GM19043 (cell line): ENCODE measurements at regions not wholly inside any gene's neighbourhood (a gene's known extent, or its start where the extent isn't known, plus 50 kb on each side); places are given as distances from the start of the nearest gene placed in this dataset.
"Not testable (repeated sequence)": the region's sequence is repeated elsewhere in the genome, so short reads cannot be mapped to it uniquely, and the experiment has no call there.

Experiments used
- ATAC-seq: cut with Tn5 transposase; IDR thresholded peaks from one replicate; pipeline ENCODE4 v1.9.1; 2021; ENCODE audit warnings: low read depth; ENCODE audit not compliant: unreplicated experiment

DNA sequence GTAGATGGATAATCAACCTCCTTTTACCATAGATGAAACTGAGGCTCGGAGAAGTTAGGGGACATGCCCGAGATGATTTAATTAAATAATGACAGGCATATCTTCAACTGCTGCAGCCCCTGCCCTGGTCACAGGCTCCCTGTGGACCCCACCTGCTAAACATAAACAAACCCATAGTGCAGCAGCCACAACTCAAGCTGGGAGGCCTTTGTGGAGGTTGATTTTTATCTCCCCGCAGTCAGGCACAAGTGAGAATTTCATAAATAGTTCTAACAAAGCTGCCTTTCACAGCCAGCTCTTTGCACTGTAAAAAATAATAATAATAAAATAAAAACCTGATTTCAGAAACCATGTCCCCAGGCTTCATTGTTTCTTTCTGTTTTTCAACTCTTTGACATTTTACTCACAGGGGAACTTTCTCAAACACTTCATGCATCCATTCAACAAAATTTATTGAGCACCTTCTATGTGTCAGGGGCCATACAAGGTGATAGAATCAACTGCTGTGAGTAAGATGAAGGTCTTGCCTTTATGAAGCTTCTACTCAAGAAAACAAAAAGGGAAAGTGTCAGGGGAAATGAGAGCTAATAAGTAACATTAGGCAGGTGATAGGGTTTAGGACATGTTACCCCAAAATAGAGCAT is 393.6 kb upstream of the PROK2 start:
- ATAC-seq: no peak

DNA sequence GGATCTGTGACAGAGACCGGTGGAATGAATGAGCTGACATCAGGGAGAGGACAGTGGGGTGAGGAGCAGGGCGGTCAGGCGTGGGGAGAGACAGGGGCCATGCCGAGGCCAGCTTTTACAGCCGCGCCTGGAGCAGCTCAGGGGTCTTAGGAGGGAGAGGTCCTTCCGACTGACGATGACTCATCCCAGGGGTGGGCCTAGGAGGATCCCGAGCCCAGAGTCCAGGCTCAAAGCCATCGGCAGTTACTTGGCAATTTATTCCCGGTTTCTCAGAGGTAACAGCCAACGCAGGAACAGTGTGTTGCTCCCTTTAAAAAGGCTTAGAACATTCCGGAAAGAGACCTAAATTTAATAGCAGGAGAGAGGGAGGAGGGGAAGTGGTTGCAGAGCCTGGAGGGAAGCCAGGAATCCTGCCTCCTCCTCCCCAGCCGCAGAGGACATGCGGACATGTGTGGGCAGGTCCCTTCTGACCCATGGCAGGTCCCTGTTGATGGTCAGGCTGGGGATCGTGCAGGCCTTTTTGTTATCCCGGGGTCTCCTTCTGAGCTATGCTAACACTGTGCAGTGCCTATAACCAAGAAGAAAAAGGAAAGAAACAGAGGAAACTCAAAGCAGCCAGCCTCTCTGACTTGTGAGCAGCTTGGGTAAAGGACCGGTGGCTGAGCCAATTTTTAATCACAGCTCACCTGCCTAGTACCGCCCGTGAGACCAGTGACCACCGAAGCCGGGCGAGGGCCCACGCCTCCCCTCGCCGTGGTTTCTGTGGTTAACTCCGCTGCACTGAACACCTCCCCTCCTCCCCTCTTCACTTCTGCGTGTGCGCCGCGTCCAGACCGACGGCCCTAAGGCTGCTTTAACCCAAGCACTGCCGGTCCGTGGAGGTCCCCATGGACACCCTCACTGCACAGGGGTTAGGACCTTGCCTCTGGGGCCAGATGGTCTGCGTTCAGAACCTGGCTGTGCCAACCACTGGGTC is 392.4 kb upstream of the PROK2 start:
- no peak for ATAC-seq

DNA sequence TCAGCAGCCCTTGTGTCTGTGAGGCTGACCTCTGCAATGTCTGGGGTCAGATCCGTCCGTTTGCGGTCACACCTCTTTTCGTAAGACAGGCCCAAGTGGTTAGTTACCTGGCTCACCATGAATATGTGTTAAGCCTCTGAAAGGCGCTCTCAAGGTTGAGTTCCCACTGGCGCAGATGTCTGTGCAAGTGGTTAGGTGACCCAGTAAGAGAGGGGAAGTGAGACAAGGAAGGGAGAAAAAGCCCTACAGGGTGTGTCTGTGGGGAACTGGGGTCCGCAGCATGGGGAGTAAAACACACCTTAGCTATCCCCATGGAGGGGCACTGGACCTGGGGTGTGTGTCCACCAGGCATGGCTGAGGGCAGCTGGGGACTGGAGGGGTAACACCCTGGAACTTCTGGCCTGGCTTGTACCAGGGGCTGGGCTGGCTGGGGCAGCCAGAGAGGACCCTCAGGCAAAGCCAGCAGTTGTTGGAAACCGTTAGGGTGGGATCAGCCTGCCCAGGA is 391.6 kb upstream of the PROK2 start:
- peak; percentile 89 for ATAC-seq

DNA sequence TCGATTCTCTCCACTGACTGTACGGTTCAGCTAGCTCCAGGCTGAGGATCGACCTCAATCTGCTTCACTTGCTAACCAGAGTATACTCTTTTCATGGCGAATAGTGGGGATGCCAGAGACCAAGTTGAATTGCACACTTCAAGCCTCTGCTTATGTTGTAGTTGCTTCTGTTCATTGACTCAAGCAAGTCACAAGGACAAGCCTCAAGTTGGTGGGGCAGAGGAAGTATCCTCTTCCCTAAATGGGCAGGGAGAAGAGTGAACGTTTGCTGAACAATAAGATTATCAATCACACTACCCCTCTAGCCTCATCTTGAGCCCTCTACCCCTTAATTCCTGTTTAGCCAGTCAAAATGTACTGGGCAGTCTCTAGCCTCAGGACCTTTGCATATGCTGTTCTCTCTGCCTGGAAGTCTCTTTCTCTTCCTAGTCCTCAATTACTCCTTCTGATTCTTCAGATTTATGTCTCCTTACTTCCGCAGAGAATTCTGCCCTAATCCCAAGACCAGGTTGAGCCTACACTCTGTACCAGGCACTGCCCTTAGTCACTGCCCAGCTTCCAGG is 390.4 kb upstream of the PROK2 start:
- no peak for ATAC-seq

DNA sequence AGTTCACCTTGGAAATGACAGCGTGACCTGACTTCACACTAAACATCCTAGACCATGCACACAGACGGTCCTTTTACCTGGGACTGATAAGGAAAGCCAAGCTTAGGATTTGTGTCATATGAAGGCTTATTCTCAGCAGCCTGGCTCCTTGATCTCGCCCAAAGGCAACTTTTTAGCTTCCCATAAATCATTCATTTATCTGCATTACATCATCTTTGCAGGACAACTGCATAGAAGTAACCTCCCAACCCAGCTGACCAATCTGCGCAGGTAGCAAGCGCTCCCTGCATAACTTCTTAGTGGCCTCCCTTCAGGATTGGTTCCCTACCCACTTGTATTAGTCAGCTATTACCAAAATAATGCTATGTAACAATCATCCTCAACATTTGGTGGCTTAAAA is 389.9 kb upstream of the PROK2 start:
- no peak for ATAC-seq

DNA sequence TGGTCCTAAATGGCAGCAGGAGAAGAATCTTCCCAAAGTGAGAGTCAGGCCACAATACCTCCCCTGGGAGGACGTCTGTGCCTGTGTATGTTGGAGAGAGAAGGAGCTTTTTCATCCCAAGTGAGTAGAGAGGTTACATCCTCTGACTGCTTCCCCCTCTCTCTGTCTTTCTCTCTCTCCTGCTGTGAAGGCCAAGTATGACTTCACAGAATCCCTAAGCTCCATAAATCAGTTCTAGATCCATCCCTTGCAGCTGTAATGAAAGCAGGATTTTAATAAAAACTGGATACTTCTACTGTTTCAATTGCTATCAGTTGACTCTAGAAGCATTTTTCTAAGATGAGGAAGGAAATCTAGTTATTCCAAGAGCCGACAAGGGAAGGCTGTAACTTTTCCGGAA is 389.1 kb upstream of the PROK2 start:
- no peak for ATAC-seq

DNA sequence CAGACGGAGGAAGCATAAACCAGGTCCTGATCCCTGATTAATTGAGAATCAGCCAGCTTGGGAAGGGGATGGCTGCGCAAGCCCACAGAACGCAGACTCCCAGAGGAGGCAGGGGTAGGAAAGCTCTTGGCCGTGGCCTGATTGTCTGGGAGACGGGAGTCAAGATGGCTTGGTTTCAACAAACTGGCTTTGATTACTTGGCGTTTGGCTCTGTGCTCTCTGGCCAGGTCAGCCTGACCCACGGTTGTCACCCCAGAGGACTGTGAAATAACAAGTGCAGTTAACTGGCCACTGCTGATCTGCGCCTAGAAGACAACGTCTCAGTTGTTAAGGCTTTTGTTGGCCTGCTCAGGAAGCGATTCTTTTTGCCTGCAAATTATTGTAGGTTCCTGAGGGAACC is 387.0 kb upstream of the PROK2 start:
- ATAC-seq: no peak

DNA sequence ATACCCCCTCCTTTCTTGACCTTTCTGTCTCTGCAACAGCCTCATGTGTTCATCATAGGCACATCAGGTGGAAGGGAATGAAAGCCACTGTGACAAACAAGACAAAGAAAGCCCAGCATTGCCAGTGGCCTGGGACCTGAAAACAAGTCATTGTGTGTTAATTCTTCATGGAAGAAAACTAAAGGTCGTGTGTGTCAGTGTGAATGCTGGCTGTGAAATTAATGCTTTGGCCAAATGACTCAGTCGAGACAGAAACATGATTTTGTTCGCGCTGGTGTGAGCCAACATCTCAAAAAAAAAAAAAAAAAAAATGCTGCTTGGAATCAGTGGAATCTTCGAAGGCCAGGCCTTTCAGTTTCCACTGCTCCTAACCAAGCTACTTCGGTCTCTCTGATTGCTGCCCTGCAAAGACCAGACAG is 386.5 kb upstream of the PROK2 start:
- ATAC-seq: no peak

DNA sequence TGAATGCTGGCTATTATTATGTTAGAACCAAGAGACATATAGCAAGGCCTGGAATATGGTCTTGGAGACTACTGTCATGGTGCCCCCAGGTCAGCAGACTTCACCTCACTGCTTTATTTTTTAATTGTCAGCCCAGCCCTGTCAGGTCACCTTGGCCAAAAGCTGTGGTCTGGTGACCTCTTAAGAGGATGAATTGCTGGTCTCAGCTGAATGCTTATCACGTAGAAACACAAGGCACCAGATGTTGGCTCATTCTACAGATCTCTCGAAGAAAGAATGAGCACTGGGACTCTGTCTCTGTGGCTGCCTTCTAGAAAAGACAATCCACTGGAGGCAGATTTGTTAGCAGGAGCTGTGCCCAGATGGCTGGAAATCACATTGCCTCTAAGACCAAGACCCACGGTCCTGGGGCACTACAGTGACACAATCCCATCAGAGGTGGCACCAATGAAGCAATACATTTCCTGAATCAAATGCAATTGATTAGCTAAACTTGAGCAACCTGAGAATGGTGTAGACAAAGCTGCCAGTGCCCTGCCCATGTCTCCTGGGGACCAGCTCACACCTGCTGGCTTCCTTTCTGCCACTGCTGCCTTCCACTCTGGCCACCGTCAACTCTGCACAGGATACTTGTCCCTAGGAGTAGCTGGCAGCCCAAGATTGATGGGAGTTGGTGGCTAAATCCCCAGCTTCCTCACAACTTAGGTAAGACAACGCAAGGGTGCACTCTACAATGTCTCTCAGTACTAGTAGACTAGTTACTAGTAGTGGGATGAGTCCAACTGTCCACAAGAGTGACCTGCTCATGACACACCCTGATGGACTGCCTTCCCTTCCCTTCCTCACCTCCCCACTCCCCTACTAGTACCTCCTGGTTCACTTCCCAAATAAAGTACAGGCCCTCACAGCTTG is 384.9 kb upstream of the PROK2 start:
- ATAC-seq: no peak

DNA sequence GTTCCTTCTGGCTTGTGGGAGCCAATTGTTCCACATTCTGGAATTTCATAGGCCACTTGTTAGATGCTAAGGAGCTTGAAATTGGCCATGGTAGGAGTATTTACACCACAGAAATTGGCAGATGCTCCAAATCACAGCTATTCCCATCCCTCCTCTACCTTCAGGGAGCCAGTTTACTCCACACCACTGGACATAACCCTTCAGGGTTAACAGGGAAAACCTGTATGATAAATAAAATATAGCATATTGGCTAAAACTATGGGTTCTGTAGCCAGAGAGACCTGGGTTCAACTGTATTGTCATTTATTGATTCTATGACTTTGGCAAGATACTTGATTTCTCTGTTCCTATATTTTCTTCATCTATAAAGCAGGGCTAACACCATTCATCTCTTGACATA is 384.2 kb upstream of the PROK2 start:
- no peak for ATAC-seq

DNA sequence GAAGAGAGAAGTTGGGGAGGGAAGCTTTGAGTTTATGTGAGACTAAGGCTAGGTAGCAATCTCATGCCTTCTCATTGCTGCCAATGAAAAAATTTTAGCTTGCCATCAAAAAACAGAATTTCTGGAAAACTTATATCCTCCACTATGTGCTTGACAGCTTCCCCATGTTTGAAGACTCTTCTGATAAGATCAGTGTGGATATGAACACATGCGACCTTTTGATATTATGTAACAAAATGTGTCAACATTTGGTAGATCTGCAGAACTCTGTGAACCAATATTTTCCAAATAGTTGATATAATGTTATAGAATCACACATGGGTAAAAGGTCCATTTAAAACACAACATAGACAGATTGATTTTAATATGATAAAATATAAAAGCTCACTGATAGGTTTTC is 380.9 kb upstream of the PROK2 start:
- ATAC-seq: no peak

DNA sequence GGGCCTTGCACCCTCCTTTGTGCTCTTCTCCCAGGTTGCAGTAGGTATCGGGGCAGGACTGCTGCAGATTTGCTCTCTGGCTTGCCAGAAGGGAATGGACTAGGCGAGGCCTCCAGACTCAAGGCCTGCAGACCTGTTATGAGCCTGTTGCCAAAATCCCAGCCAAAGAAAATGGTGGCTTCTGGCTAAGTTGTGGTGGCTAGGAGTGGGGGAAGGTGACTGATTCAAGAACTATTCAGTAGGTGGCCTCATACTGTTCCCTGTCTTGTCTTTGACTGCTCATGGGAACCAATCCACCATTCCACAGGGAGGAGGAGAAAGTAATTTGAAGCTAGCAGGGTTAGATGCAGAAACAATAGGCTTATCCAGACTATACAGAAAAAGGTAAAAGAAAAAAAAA is 380.4 kb upstream of the PROK2 start:
- ATAC-seq: no peak

DNA sequence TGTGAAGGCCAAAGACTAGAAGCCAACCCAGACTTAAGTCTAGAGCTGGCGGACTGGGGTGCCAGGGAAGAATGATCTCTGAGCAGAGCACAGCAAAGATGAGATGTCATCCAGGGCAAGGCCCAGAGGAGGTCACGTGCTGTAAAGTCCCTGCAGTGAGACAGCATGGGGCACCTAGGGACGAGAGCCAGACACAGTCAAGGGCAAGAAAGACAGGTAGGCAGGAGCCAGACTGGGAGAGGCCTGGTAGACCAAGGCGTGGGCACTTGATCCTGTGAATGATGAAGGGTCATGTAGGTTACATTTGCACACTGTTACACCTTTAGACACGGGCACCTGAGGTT is 379.7 kb upstream of the PROK2 start:
- ATAC-seq: no peak

DNA sequence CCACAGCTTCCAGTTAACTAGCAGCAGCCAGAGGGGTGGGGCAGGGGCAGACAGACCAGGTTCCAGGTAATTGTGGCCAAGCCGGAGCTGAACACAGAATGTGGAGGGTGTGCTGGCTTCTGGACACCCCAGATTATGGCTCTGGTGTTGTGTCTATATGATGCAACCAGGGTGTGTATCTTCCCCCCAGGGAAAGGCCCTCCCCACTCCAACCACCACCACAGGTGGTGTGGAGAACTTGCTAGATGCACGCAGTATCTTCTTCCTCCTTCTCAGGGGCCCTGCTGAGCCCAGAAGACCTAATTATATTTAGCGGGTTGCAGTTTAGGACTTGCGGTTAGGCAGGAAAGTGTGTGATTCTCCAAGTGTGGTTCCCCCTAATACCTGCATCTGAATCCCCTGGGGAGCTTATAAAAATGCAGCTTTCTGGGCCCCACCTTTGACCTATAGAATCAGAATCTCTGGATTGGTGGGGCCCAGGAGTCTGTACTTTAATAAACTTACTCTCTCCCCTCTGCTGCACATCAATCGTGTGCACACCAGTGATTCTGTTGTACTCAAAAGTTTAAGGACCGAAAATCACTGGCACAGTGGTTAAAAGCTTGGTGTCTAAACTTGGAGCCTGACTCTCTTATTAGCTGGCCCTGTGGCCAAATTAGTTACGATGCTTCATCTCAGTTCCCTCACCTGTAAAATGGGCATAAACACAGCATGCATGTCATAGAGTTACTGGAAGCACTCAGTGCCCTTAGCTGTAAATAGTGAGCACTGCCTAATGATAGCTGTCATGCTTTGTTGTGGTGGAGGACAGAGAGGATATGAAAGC is 379.1 kb upstream of the PROK2 start:
- ATAC-seq: peak; percentile 86

DNA sequence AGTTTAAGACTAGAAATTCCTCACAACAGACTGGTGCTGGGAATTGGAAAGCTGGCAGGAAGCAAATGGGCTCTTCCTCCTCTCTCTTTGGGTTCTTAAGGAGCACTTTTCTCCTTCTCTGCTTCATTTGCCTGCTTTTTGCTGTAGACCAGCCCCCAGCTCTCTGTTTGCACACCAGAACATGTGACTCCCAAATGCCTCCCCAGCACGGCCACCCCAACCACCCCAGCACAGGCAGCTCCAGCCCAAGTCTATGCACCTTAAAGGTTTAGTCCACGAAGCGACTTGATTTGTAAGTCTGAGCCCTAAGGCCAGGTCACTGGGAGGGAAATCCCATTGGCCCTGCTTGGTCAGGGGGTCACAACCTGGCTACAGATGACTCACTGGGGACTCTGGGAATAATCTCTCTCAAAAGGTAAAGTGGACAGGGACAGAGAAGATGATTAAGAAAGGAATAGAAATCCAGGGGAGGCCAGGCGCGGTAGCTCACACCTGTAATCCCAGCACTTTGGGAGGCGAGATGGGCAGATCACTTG is 377.8 kb upstream of the PROK2 start:
- ATAC-seq: no peak

DNA sequence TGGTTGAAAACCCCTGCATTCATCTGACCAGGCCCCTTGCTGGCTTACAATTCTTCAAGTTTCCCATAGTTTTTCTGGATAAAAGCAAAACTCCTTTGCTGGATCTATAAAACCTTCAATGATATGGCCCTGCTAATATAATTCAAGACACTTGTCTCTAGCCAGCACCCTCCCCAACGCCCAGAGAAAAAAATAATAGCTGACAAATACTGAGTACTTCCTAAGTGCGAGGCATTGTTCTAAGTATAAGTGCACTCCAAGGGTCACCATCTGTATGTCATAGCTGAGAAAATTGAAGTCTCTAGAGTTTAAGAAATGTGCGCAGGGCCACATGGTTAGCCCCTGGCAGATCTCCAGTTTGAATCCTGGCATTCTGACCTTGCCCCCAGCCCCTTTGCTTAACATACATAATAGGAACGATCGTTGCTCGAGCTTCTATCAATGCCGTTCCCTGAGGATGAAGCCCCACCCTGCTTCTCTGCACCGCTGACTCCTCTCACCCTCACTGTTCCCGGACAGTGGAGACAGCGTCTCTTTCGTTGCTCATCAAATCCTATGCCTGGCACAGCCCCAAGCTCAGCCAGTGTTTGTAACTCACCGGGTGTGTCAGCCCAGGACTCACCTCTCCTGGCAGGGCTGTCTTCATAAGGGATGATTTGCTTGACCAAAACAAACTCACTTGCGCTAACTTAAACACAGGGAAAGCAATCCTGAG is 377.1 kb upstream of the PROK2 start:
- ATAC-seq: no peak

DNA sequence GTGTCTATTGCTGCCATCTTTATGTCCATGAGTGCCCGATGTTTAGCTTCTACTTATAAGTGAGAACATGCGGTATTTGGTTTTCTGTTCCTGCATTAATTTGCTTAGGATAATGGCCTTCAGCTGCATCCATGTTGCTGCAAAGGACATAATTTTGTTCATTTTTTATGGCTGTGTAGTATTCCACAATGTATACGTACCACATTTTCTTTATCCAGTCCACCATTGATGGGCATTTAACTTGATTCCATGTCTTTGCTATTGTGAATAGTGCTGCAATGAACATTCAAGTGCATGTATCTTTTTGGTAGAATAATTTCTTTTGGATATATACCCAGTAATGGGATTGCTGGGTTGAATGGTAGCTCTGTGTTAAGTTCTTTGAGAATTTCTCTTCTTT is 376.3 kb upstream of the PROK2 start:
- not testable (repeated sequence) for ATAC-seq

DNA sequence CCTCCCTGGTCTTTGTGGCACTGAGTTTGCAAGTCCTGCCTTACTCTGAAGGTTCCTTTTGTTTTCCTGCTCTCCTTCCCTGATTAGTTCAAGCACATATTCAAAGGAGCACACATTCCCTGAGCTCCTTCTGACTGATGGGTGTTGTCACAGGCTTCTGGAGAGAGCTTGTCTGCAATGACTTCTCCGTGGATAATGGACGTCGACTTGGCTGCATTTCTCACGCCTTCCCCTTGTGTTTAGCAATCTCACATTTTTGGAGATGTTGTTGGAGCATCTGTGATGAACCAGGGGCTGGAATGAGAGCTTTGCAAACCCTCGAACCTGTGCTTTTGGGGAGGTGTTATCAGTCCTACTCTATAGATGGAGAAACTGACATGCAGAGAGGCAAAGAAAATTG is 375.4 kb upstream of the PROK2 start:
- no peak for ATAC-seq

DNA sequence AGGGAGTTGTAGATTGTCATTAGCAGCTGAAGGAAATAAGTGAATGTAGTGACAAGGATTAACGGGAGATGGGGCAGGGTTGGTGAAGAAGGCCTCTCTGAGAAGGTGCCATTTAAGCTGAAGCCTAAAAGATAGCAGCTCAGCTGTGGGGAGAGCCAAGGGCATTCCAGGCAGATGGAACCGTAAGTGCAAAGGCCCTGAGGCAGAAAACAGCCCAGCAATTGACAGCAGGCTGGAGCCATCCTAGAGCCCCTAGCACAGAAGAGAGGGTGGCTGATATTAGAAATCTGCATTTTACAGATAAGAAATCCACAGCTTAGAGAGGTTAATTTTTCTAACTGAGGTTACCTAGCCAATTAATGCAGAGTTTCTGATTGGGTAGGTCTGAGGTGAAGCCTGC is 374.5 kb upstream of the PROK2 start:
- no peak for ATAC-seq
